Right lobe of liver (tissue), 4 donors: ENCODE measurements at regions not wholly inside any gene's neighbourhood (a gene's known extent, or its start where the extent isn't known, plus 50 kb on each side); places are given as distances from the start of the nearest gene placed in this dataset.

ENCODE experiments used
- POLR2A ChIP-seq: fragments of 450-650 bp; IDR thresholded peaks from one replicate; pipeline ENCODE4 v1.6.1; 2017; ENCODE audit warnings: antibody characterized with exemption, mild to moderate bottlenecking
- TF ChIP-seq, protein P1 (sequence below), 4 donors: fragments of 200-600 bp in 3 of 4; fragments of 450-650 bp in 1 of 4; IDR thresholded peaks; one replicate each; pipeline versions ENCODE4 v1.5.1 to v1.8.0; 2016 to 2022; ENCODE audit warnings: antibody characterized with exemption in 4 of 4, mild to moderate bottlenecking in 2 of 4
- donor health status: DM: no; HTN: no; CAD: no.
- donor health status: DM: no; HTN: no; CAD: no.
- donor health status: DM: no; HTN: yes; CAD: no.

DNA sequence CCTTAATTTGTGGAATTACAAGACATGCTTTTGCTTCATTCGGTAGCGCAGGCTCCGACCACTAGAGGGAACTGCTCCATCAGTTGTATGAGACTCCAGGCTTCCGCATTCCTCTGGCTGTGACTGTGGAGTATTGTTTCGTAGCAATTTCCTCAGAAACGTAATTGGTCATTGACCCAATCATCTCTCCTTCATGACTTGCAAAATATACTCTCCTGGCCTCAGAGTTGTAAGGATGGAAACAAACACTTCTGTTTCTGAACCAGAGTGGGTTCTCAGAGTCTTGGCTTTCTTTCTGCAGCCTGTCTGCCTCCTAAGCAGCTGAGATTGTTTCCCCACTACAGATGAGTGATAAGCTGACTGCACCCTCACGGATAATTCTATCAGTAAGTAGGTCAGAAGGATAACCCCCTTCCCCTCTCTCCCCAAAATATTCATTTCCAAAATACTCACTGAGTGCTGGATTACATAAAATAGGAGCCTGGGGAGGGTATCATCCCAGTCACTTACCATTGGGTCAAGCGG, 146.8 kb upstream of the ZC3H12C start:
- TF ChIP-seq POLR2A: peak; percentile 48
- TF ChIP-seq, protein P1, sequence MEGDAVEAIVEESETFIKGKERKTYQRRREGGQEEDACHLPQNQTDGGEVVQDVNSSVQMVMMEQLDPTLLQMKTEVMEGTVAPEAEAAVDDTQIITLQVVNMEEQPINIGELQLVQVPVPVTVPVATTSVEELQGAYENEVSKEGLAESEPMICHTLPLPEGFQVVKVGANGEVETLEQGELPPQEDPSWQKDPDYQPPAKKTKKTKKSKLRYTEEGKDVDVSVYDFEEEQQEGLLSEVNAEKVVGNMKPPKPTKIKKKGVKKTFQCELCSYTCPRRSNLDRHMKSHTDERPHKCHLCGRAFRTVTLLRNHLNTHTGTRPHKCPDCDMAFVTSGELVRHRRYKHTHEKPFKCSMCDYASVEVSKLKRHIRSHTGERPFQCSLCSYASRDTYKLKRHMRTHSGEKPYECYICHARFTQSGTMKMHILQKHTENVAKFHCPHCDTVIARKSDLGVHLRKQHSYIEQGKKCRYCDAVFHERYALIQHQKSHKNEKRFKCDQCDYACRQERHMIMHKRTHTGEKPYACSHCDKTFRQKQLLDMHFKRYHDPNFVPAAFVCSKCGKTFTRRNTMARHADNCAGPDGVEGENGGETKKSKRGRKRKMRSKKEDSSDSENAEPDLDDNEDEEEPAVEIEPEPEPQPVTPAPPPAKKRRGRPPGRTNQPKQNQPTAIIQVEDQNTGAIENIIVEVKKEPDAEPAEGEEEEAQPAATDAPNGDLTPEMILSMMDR (IDR thresholded peaks at IDR 0.05): peak; percentile 87 to 94 (median 90)
